Keratinocyte (primary cell): ENCODE measurements at regions not wholly inside any gene's neighbourhood (a gene's known extent, or its start where the extent isn't known, plus 50 kb on each side); places are given as distances from the start of the nearest gene placed in this dataset.

Source experiments
- CTCF ChIP-seq, 3 experiments: IDR thresholded peaks in 1 of 3; conservative IDR thresholded peaks in 1 of 3; optimal IDR thresholded peaks in 1 of 3; 2 replicates in 2 of 3; 3 replicates in 1 of 3; pipeline versions ENCODE3 to v1.5.1; 2011; ENCODE audit warnings: low read length in 3 of 3, mild to moderate bottlenecking in 3 of 3, moderate library complexity in 2 of 3, control low read depth in 1 of 3, inconsistent platforms in 1 of 3; ENCODE audit not compliant: insufficient read depth in 2 of 3; ENCODE audit errors: extremely low read depth in 1 of 3
- EZH2 ChIP-seq: IDR thresholded peaks from one replicate; pipeline ENCODE4 v1.6.1; 2012; ENCODE audit warnings: inconsistent platforms, mild to moderate bottlenecking, low read length, moderate library complexity

- TF ChIP-seq CTCF (optimal IDR thresholded peaks at IDR 0.05 in 1 of 3, IDR thresholded peaks at IDR 0.05 in 1 of 3, conservative IDR thresholded peaks at IDR 0.05 in 1 of 3; ENCODE audit: extremely low read depth in 1 of 3, insufficient read depth in 2 of 3, low read length in 3 of 3) (no peak), EZH2 (no peak)
Measured at GRCh38 chr1:56311766-56312165, 267.6 kb downstream of the PLPP3 start.
